GM19395 (cell line): ENCODE measurements at regions not wholly inside any gene's neighbourhood (a gene's known extent, or its start where the extent isn't known, plus 50 kb on each side); places are given as distances from the start of the nearest gene placed in this dataset.

Experiments used
- ATAC-seq: cut with Tn5 transposase; IDR thresholded peaks from one replicate; pipeline ENCODE4 v1.9.1; 2021; ENCODE audit warnings: mild to moderate bottlenecking, moderate library complexity; ENCODE audit not compliant: unreplicated experiment

GRCh38 chr2:173760553-173760952, 204.6 kb downstream of the SP3 start:
- ATAC-seq, result no peak

- ATAC-seq, result no peak
Measured at GRCh38 chr2:173761603-173762119, 203.5 kb downstream of the SP3 start.

- no peak for ATAC-seq
Measured at GRCh38 chr2:173762221-173762620, 203.0 kb downstream of the SP3 start.

GRCh38 chr2:173762864-173763263, 202.3 kb downstream of the SP3 start:
- ATAC-seq, result no peak

GRCh38 chr2:173763641-173764040, 201.5 kb downstream of the SP3 start:
- no peak for ATAC-seq

- ATAC-seq, result no peak
Measured at GRCh38 chr2:173764094-173764493, 201.1 kb downstream of the SP3 start.

GRCh38 chr2:173766537-173767289, 198.5 kb downstream of the SP3 start:
- ATAC-seq, result no peak

GRCh38 chr2:173770947-173771678, 194.1 kb downstream of the SP3 start:
- ATAC-seq, result no peak

GRCh38 chr2:173772205-173772604, 193.0 kb downstream of the SP3 start:
- no peak for ATAC-seq

GRCh38 chr2:173773076-173773475, 192.1 kb downstream of the SP3 start:
- ATAC-seq, result no peak

GRCh38 chr2:173775440-173775839, 189.7 kb downstream of the SP3 start:
- ATAC-seq, result no peak

- no peak for ATAC-seq
Measured at GRCh38 chr2:173782681-173783080, 182.5 kb downstream of the SP3 start.

GRCh38 chr2:173783382-173783781, 181.8 kb downstream of the SP3 start:
- no peak for ATAC-seq

GRCh38 chr2:173785813-173786212, 179.4 kb downstream of the SP3 start:
- ATAC-seq, result no peak

GRCh38 chr2:173791502-173791901, 173.7 kb downstream of the SP3 start:
- no peak for ATAC-seq

GRCh38 chr2:173792166-173792565, 173.0 kb downstream of the SP3 start:
- ATAC-seq, result no peak

GRCh38 chr2:173792741-173793140, 172.4 kb downstream of the SP3 start:
- ATAC-seq, result no peak

GRCh38 chr2:173793709-173794565, 171.2 kb downstream of the SP3 start:
- ATAC-seq, result no peak

- no peak for ATAC-seq
Measured at GRCh38 chr2:173797586-173798263, 167.4 kb downstream of the SP3 start.

- no peak for ATAC-seq
Measured at GRCh38 chr2:173802518-173802917, 162.7 kb downstream of the SP3 start.

- ATAC-seq, result no peak
Measured at GRCh38 chr2:173803449-173803848, 161.7 kb downstream of the SP3 start.
